ENCODE measurements at regions not wholly inside any gene's neighbourhood (a gene's known extent, or its start where the extent isn't known, plus 50 kb on each side); places are given as distances from the start of the nearest gene placed in this dataset.

GRCh38 chr2:204289066-204289465 is 256.2 kb upstream of the PARD3B start:
- Histone ChIP-seq H3K9me3 (ENCODE audit: control extremely low read depth in 1 of 3, control insufficient read depth in 2 of 3, insufficient read depth in 1 of 3, low read length in 2 of 3) (no peaks in the 10 kb centered on the region), H3K79me2 (ENCODE audit: control insufficient read depth, insufficient read depth, low read length) (no peaks in the 10 kb centered on the region), H3K4me2 (replicated peaks; ENCODE audit: low read depth, low read length, poor library complexity, severe bottlenecking) (no peak overlapping the region), H3K9ac (ENCODE audit: low read length) (no peak overlapping the region), H3K27me3 (replicated peaks in 1 of 4; ENCODE audit: control extremely low read depth in 1 of 4, control insufficient read depth in 3 of 4, insufficient read depth in 4 of 4, low read length in 3 of 4) (peaks cover 0 to 4% (median 0%) of the 10 kb centered on the region in 4 experiments), H4K20me1 (ENCODE audit: control insufficient read depth, insufficient read depth, low read length, poor library complexity, severe bottlenecking) (no peaks in the 10 kb centered on the region), H3K27ac (ENCODE audit: low read length in 2 of 2) (no peak overlapping the region), H2AFZ (ENCODE audit: insufficient read depth, low read depth, low read length, poor library complexity, severe bottlenecking) (no peak overlapping the region), H3K4me1 (ENCODE audit: control insufficient read depth in 2 of 2, insufficient read depth in 2 of 2, low read length in 2 of 2) (no peaks in the 10 kb centered on the region), H3K36me3 (replicated peaks in 1 of 2; ENCODE audit: control extremely low read depth in 1 of 2, control insufficient read depth in 1 of 2, extremely low read depth in 1 of 2, insufficient read depth in 2 of 2, low read length in 1 of 2) (no peaks in the 10 kb centered on the region), H3K4me3 (ENCODE audit: control extremely low read depth in 1 of 5, extremely low read depth in 1 of 5, insufficient read depth in 1 of 5, low read depth in 2 of 5, low read length in 4 of 5) (no peak overlapping the region)
- DNase-seq (no peak), ATAC-seq (ENCODE audit: low read depth) (no peak)
- 100% methylated on average over 1 of the region's 1 CpG for WGBS (ENCODE audit: insufficient coverage)
- Mint-ChIP-seq H3K27me3 (peaks cover 12% of the 10 kb centered on the region), H3K9me3 (ENCODE audit: insufficient read depth) (no peaks in the 10 kb centered on the region), H3K4me1 (no peaks in the 10 kb centered on the region), H3K27ac (no peak overlapping the region), H3K4me3 (no peak overlapping the region)
- ChIA-PET POLR2A (no interaction called here), CTCF (no interaction called here)
- TF ChIP-seq CTCF (IDR thresholded peaks at IDR 0.05) = no peak
- TF ChIP-seq EZH2 (IDR thresholded peaks at IDR 0.05; ENCODE audit: borderline replicate concordance, insufficient read depth, low read depth, low read length, poor library complexity, severe bottlenecking) = no peak
- intact Hi-C loops (cut with micrococcal nuclease) = no loop called here

- intact Hi-C loops (cut with micrococcal nuclease) = no loop called here
- no peak overlapping the region for H3K9ac ChIP-seq (ENCODE audit: low read length)
- TF ChIP-seq CTCF (IDR thresholded peaks at IDR 0.05) (no peak), EZH2 (IDR thresholded peaks at IDR 0.05; ENCODE audit: borderline replicate concordance, insufficient read depth, low read depth, low read length, poor library complexity, severe bottlenecking) (no peak)
- ChIA-PET CTCF (interaction anchor here (0.6 kb wide), 1 partner anchor 1653 kb away, joined by 3 read pairs; no protein-coding TSS in a partner anchor), POLR2A (no interaction called here)
- Mint-ChIP-seq H3K27ac (no peak overlapping the region), H3K4me1 (no peaks in the 10 kb centered on the region), H3K4me3 (no peak overlapping the region), H3K9me3 (ENCODE audit: insufficient read depth) (no peaks in the 10 kb centered on the region), H3K27me3 (peaks cover 13% of the 10 kb centered on the region)
- no peak overlapping the region for H3K4me2 ChIP-seq (replicated peaks; ENCODE audit: low read depth, low read length, poor library complexity, severe bottlenecking)
- H3K4me3 ChIP-seq (ENCODE audit: control extremely low read depth in 1 of 5, extremely low read depth in 1 of 5, insufficient read depth in 1 of 5, low read depth in 2 of 5, low read length in 4 of 5) = no peak overlapping the region
- no peak overlapping the region for H3K27ac ChIP-seq (ENCODE audit: low read length in 2 of 2)
- H3K36me3 ChIP-seq (replicated peaks in 1 of 2; ENCODE audit: control extremely low read depth in 1 of 2, control insufficient read depth in 1 of 2, extremely low read depth in 1 of 2, insufficient read depth in 2 of 2, low read length in 1 of 2) = no peaks in the 10 kb centered on the region
- DNase-seq (no peak), ATAC-seq (ENCODE audit: low read depth) (no peak)
- no peaks in the 10 kb centered on the region for H3K4me1 ChIP-seq (ENCODE audit: control insufficient read depth in 2 of 2, insufficient read depth in 2 of 2, low read length in 2 of 2)
- no peaks in the 10 kb centered on the region for H3K79me2 ChIP-seq (ENCODE audit: control insufficient read depth, insufficient read depth, low read length)
- no peak overlapping the region for H2AFZ ChIP-seq (ENCODE audit: insufficient read depth, low read depth, low read length, poor library complexity, severe bottlenecking)
- H3K9me3 ChIP-seq (ENCODE audit: control extremely low read depth in 1 of 3, control insufficient read depth in 2 of 3, insufficient read depth in 1 of 3, low read length in 2 of 3) = no peaks in the 10 kb centered on the region
- peaks cover 0 to 4% (median 0%) of the 10 kb centered on the region in 4 experiments for H3K27me3 ChIP-seq (replicated peaks in 1 of 4; ENCODE audit: control extremely low read depth in 1 of 4, control insufficient read depth in 3 of 4, insufficient read depth in 4 of 4, low read length in 3 of 4)
- 100% methylated on average over 3 of the region's 4 CpGs for WGBS (ENCODE audit: insufficient coverage)
- H4K20me1 ChIP-seq (ENCODE audit: control insufficient read depth, insufficient read depth, low read length, poor library complexity, severe bottlenecking) = no peaks in the 10 kb centered on the region
These were observed 252.8 kb upstream of the PARD3B start for GRCh38 chr2:204292439-204292838.
